H1 (cell line): ENCODE measurements at regions not wholly inside any gene's neighbourhood (a gene's known extent, or its start where the extent isn't known, plus 50 kb on each side); places are given as distances from the start of the nearest gene placed in this dataset.

Experiments used
- TF ChIP-seq, protein P1 (sequence below): IDR thresholded peaks from 2 replicates; pipeline ENCODE4 v1.6.1; 2011; ENCODE audit warnings: low read depth, mild to moderate bottlenecking, low read length; ENCODE audit not compliant: insufficient read depth

DNA sequence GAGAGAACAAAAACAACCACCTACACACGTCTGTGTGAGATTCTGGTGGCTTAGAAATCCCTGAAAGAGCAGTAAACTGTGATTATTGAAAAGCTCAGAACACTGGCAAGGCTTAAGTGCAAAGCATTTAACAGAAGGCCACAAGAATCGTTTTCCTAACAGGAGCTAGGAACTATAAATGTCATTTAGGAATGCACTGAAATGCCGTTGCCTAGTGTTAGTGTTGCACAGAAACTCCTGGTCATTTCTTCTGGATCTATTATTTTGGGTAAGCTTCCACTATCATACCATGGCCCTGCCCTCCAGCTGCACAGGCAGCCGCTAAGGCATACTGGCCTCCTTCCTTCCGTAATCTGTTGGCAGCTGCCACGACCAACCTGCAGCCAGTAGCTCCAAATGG is 923.2 kb downstream of the NLGN4X start (continued):
- TF ChIP-seq, protein P1, sequence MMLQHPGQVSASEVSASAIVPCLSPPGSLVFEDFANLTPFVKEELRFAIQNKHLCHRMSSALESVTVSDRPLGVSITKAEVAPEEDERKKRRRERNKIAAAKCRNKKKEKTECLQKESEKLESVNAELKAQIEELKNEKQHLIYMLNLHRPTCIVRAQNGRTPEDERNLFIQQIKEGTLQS: no peak
